Cardiac muscle cell (in vitro differentiated cells and primary cell): ENCODE measurements at regions not wholly inside any gene's neighbourhood (a gene's known extent, or its start where the extent isn't known, plus 50 kb on each side); places are given as distances from the start of the nearest gene placed in this dataset.

Experiments used
- DNase-seq, 2 donors: peaks; one replicate each; pipeline versions ENCODE4 v3.0.0 to v3.0.0-alpha.2; 2010 to 2017; ENCODE audit warnings: low read depth in 1 of 2, low spot score in 1 of 2
- H3K27ac ChIP-seq: fragments of 200-600 bp; sonication (generic); 2 replicates; pipeline ENCODE4 v1.5.1; 2016
- H3K27me3 ChIP-seq: fragments of 200-600 bp; sonication (generic); 2 replicates; pipeline ENCODE4 v1.6.0; 2016; ENCODE audit warnings: control low read depth
- H3K36me3 ChIP-seq: fragments of 200-600 bp; sonication (generic); 2 replicates; pipeline ENCODE4 v1.5.1; 2016; ENCODE audit warnings: control low read depth
- H3K4me1 ChIP-seq: fragments of 200-600 bp; sonication (generic); 2 replicates; pipeline ENCODE4 v1.8.1; 2017; ENCODE audit warnings: low read depth, mild to moderate bottlenecking, mixed run types
- H3K4me3 ChIP-seq: fragments of 200-600 bp; sonication (generic); 2 replicates; pipeline ENCODE4 v1.5.1; 2016; ENCODE audit warnings: mild to moderate bottlenecking
- H3K9me3 ChIP-seq: fragments of 200-600 bp; sonication (generic); 2 replicates; pipeline ENCODE4 v1.5.1; 2017; ENCODE audit warnings: low read depth, mild to moderate bottlenecking, control low read depth
- TF ChIP-seq, protein P1 (sequence below): IDR thresholded peaks from 2 replicates; pipeline ENCODE4 v1.5.1; 2012; ENCODE audit warnings: low read depth, mild to moderate bottlenecking, low read length

DNA sequence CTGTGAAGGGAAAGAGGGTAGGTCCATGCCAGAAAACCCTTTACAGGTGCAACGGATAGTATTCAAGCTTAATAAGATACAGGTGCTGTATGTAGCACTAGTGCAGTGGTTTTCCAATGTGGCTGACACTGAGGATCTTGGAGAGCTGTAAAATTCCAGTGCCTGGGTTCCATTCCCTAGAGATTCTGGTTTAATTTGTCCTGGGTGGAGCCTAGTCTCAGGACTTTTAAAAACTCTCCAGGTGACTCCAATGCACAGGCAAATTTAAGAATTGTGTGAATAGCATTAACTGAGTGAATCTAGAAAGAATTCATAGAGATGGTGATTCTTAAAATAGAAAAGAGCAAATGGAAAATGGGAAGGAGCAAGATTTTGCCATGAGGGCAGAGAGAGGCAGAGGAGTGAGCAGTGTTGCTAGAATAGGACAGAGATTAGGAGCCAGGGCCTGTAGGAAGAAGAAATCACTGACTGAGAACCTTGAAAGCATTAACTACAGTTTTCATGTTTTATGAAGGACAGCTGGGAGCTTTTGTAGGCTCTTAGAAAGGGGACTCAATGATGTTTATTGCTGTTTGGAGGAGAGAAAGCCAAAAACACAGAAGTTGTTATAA, 261.8 kb downstream of the DLEU7 start:
- Histone ChIP-seq H3K27me3 (no peaks in the 10 kb centered on the region), H3K9me3 (no peaks in the 10 kb centered on the region), H3K4me1 (peaks cover 21% of the 10 kb centered on the region), H3K4me3 (no peak overlapping the region), H3K36me3 (no peaks in the 10 kb centered on the region), H3K27ac (peak overlapping the region; percentile 32)
- DNase-seq = no peak
- TF ChIP-seq, protein P1, sequence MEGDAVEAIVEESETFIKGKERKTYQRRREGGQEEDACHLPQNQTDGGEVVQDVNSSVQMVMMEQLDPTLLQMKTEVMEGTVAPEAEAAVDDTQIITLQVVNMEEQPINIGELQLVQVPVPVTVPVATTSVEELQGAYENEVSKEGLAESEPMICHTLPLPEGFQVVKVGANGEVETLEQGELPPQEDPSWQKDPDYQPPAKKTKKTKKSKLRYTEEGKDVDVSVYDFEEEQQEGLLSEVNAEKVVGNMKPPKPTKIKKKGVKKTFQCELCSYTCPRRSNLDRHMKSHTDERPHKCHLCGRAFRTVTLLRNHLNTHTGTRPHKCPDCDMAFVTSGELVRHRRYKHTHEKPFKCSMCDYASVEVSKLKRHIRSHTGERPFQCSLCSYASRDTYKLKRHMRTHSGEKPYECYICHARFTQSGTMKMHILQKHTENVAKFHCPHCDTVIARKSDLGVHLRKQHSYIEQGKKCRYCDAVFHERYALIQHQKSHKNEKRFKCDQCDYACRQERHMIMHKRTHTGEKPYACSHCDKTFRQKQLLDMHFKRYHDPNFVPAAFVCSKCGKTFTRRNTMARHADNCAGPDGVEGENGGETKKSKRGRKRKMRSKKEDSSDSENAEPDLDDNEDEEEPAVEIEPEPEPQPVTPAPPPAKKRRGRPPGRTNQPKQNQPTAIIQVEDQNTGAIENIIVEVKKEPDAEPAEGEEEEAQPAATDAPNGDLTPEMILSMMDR = no peak

DNA sequence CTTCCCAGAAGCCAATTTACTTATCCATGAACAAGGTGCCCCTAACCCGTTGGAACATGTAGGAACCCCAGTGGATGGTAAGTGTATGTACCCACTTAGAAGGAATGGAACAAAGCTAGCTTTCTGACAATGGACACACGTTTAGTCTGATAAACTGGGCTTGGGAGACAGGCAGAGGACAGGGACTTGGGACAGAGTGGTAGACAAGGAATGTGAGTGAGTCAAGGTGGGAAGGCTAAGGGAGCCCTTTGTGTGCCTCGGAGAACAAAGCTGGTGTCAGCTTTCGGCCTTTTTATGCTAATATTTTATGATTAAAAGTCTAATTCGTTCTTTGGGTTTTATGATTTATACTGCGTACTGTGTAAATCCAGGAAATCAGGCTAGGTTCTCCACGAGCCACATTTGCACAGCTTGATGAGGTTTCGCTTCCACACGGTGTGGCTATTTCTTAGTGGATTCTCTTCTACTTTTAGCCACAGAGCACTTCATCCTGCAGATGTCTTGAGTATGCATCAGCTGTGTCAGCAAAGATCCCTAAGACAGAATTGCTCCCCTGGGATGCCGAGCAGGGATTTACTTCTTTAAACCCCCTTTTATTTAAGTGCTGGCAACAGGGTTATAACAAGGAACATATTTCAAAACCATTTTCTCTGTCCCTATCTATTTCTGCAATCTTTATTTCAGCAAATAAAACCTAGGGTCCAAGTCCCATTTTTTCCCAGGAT, 258.5 kb downstream of the DLEU7 start:
- Histone ChIP-seq H3K4me1 (peaks cover 13% of the 10 kb centered on the region), H3K9me3 (no peaks in the 10 kb centered on the region), H3K27ac (no peak overlapping the region), H3K27me3 (no peaks in the 10 kb centered on the region), H3K4me3 (no peak overlapping the region), H3K36me3 (no peaks in the 10 kb centered on the region)
- TF ChIP-seq, protein P1 = no peak
- no peak for DNase-seq

DNA sequence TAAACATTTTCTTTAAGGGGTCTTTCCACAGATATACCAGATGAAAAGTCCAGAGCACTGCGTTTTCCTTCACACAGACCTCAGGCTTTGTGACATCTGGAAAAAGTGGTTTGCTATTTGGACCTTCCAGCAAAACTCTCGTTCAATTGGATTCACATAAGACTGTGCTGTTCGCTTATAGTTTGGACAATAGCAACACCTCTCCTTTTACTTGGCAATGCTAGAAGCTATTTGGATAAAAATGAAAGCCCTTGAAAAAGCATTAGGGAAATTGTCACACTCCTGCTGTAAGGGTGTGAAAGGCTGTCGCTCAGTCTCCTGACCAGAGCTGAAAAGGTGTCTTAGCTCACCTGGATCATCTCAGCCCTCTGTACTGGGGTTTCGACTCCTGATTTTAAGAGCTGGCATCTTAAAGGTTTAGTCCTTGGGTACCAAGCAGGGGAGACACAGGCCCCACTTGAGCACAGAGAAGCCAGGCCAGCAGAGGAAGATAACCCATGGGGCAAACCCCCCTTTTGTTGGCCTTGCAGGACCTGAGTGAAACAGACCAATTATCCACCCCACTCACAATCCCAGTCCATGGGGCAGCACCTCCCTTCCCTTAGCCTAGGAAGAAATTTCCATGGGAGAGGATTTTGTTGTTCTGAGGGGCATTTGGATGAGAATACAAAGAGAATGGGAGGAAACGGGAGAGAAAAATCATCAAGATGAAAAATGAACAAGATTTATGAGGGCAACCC, 257.6 kb downstream of the DLEU7 start:
- TF ChIP-seq, protein P1 = no peak
- DNase-seq = no peak
- Histone ChIP-seq H3K4me1 (peaks cover 10% of the 10 kb centered on the region), H3K9me3 (no peaks in the 10 kb centered on the region), H3K36me3 (no peaks in the 10 kb centered on the region), H3K27ac (no peak overlapping the region), H3K27me3 (no peaks in the 10 kb centered on the region), H3K4me3 (no peak overlapping the region)

DNA sequence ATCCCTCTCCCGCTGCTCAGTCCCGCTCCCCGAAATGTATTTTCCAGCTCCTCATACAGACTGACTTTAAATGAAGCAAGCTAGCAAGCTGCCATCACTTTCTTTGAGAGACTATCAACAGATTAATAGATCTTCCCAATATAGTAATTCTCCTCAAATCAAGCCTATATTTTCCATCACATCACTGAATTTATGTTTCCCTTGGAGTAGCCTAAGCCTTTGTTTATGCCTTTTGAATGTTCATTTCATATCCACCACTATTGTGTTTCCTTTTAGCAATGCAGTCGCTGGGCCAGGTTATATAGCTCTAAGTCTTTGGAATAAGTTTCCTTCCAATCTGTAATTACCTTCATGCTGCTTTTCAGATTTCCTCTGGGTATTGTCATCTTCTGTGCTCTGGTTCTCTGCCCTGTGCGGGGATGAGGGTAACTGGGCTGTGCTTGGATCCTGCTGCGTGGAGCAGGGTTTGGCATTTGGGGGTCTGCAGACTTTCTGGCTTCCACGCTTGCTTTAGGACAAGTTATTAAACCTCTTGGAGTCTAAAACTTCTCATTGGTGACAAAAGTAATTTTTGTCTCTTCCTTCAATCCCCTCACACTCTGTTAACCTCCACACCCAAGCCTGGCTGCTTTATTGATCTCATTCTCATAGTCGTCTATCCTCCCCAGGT, 256.9 kb downstream of the DLEU7 start:
- H3K27me3 ChIP-seq = no peaks in the 10 kb centered on the region
- H3K27ac ChIP-seq = no peak overlapping the region
- peaks cover 4% of the 10 kb centered on the region for H3K4me1 ChIP-seq
- H3K9me3 ChIP-seq = no peaks in the 10 kb centered on the region
- no peaks in the 10 kb centered on the region for H3K36me3 ChIP-seq
- H3K4me3 ChIP-seq = no peak overlapping the region
- no peak for DNase-seq
- TF ChIP-seq, protein P1 = no peak

DNA sequence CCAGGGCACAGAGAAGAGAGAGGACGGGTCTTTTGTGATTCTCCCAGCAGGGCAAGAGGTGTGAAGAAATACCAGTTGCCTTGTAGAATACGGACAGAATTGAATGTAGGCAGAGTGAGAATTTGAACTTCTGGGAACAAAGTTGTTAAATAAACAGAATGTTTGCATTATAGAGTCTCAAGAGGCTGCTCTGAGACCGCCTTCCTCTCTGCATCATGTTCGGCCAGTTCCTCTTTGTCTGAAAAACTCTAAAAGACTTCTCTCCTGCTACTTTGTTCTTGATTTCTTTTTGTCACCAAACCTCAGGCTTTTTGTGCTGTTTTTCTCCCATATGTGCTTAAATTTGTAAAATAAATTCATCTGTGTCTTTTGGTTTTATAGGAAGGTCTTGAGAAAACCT, 256.4 kb downstream of the DLEU7 start:
- Histone ChIP-seq H3K4me1 (no peaks in the 10 kb centered on the region), H3K4me3 (no peak overlapping the region), H3K27me3 (no peaks in the 10 kb centered on the region), H3K9me3 (no peaks in the 10 kb centered on the region), H3K36me3 (no peaks in the 10 kb centered on the region), H3K27ac (no peak overlapping the region)
- TF ChIP-seq, protein P1 = no peak
- no peak for DNase-seq
